Upper lobe of left lung (tissue), 4 donors: ENCODE measurements at regions not wholly inside any gene's neighbourhood (a gene's known extent, or its start where the extent isn't known, plus 50 kb on each side); places are given as distances from the start of the nearest gene placed in this dataset.

Source experiments
- POLR2A ChIP-seq, 4 donors: fragments of 450-650 bp; IDR thresholded peaks; one replicate each; pipeline ENCODE4 v1.5.1; 2016 to 2017; ENCODE audit warnings: antibody characterized with exemption in 4 of 4, mild to moderate bottlenecking in 2 of 4
- TF ChIP-seq, protein P1 (sequence below), 6 experiments: fragments of 450-650 bp in 4 of 6; fragments of 200-600 bp in 2 of 6; sonication (generic) in 2 of 6; IDR thresholded peaks; one replicate each; pipeline ENCODE4 v1.5.1; 2016 to 2019; ENCODE audit warnings: antibody characterized with exemption in 6 of 6

DNA sequence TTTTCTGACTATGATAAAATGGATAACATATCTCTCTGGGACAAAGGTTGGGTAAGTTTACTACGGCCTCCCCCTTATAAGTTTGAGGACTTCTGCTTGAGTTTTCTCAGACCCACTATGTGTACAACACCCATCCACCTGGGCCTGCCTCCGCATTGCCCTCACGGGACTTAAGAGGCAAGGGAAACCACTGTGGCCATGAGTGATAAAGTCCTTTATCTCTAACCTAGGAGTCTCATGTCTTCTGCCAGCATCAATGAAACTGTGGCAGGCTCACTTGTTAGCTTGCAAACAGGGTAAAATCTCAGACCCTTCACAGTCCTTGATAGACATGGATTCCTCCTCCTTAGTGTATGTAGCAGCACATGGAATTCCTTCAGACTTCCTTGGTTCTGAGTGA is 173.4 kb upstream of the MYLIP start:
- TF ChIP-seq, protein P1, sequence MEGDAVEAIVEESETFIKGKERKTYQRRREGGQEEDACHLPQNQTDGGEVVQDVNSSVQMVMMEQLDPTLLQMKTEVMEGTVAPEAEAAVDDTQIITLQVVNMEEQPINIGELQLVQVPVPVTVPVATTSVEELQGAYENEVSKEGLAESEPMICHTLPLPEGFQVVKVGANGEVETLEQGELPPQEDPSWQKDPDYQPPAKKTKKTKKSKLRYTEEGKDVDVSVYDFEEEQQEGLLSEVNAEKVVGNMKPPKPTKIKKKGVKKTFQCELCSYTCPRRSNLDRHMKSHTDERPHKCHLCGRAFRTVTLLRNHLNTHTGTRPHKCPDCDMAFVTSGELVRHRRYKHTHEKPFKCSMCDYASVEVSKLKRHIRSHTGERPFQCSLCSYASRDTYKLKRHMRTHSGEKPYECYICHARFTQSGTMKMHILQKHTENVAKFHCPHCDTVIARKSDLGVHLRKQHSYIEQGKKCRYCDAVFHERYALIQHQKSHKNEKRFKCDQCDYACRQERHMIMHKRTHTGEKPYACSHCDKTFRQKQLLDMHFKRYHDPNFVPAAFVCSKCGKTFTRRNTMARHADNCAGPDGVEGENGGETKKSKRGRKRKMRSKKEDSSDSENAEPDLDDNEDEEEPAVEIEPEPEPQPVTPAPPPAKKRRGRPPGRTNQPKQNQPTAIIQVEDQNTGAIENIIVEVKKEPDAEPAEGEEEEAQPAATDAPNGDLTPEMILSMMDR (IDR thresholded peaks at IDR 0.05), result no peak
- TF ChIP-seq POLR2A (IDR thresholded peaks at IDR 0.05), result no peak
